Gastroesophageal sphincter (tissue), 3 donors: ENCODE measurements at regions not wholly inside any gene's neighbourhood (a gene's known extent, or its start where the extent isn't known, plus 50 kb on each side); places are given as distances from the start of the nearest gene placed in this dataset.

ENCODE experiments used
- EP300 ChIP-seq: sonication (generic); formaldehyde crosslinking; IDR thresholded peaks from one replicate; pipeline ENCODE4 v1.6.1; 2017; ENCODE audit warnings: antibody characterized with exemption, mild to moderate bottlenecking
- POLR2A ChIP-seq, 2 donors: fragments of 450-650 bp; IDR thresholded peaks; one replicate each; pipeline ENCODE4 v1.6.1; 2017; ENCODE audit warnings: antibody characterized with exemption in 2 of 2, mild to moderate bottlenecking in 2 of 2, moderate library complexity in 1 of 2
- TF ChIP-seq, protein P1 (sequence below), 4 experiments: fragments of 200-600 bp in 2 of 4; fragments of 450-650 bp in 2 of 4; sonication (generic) in 1 of 4; IDR thresholded peaks; one replicate each; pipeline ENCODE4 v1.5.1; 2017 to 2019; ENCODE audit warnings: antibody characterized with exemption in 4 of 4, mild to moderate bottlenecking in 2 of 4, moderate library complexity in 2 of 4

DNA sequence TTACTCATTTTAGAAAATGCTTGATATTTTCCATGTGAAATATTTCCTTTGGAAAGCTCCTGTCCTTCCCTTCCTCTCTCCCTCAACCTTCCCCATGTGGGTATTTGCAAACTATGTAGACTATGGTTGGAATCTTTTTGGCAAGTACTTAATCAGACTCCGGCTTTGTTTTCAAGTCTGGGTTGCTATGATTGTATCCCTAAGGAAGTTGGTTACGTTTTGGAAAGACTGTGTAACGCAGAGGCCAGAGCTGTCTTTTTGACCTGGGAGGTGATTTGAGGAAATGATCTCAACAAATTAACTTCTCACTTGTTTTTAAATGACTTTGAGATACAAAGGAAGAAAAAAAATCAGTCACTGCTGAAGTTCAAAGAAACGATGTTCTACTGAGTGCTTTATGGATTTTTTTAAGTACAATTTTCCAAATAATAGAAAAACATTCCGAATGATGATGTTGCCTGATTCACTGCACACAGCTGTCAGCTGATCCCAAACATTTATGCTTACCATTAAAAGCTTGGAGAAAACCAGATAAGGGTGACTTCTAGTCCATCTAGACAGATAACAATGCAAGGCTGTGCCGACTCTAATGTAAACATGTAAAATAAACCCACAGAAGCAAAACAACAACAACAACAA lies 145.5 kb upstream of the CELF2 start:
- TF ChIP-seq, protein P1, sequence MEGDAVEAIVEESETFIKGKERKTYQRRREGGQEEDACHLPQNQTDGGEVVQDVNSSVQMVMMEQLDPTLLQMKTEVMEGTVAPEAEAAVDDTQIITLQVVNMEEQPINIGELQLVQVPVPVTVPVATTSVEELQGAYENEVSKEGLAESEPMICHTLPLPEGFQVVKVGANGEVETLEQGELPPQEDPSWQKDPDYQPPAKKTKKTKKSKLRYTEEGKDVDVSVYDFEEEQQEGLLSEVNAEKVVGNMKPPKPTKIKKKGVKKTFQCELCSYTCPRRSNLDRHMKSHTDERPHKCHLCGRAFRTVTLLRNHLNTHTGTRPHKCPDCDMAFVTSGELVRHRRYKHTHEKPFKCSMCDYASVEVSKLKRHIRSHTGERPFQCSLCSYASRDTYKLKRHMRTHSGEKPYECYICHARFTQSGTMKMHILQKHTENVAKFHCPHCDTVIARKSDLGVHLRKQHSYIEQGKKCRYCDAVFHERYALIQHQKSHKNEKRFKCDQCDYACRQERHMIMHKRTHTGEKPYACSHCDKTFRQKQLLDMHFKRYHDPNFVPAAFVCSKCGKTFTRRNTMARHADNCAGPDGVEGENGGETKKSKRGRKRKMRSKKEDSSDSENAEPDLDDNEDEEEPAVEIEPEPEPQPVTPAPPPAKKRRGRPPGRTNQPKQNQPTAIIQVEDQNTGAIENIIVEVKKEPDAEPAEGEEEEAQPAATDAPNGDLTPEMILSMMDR (IDR thresholded peaks at IDR 0.05) = no peak
- no peak for TF ChIP-seq POLR2A (IDR thresholded peaks at IDR 0.05)
- TF ChIP-seq EP300 = no peak
